Stimulated activated CD8-positive, alpha-beta memory T cell treated with anti-CD3 and anti-CD28 coated beads, Interleukin-7, amount 100 ng/mL, for 48 hours (primary cell): ENCODE measurements at regions not wholly inside any gene's neighbourhood (a gene's known extent, or its start where the extent isn't known, plus 50 kb on each side); places are given as distances from the start of the nearest gene placed in this dataset.
"Not testable (repeated sequence)": the region's sequence is repeated elsewhere in the genome, so short reads cannot be mapped to it uniquely, and the experiment has no call there.

Source experiments
- DNase-seq, 2 donors: peaks; one replicate each; pipeline ENCODE4 v3.0.0-alpha.2; 2020; ENCODE audit warnings: low read depth in 1 of 2; ENCODE audit errors: extremely low read depth in 1 of 2

- no peak for DNase-seq
These were observed 180.5 kb upstream of the SFSWAP start for GRCh38 chr12:131530422-131530821.

- no peak for DNase-seq
These were observed 177.8 kb upstream of the SFSWAP start for GRCh38 chr12:131533139-131533538.

DNA sequence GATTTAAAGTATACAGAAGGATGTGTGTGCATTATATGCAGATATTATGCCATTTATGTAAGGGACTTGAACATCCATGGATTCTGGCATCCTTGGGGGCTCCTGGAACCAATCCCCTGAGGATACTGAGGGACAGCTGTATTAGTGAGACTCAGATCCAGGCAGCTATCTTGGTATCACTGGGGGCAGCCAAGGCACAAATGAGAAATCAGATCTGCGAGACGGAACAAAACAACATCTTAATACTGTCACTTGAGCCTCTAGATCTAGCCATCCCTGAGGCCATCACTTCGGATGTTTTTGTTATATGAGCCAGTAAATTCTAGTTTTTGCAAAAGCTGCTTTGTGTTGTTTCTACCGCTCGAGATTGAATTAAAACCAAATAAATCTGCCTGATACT lies 175.1 kb upstream of the SFSWAP start:
- DNase-seq, result no peak

GRCh38 chr12:131536337-131536736 lies 174.6 kb upstream of the SFSWAP start:
- DNase-seq, result peak in 1 of 2 donors; percentile 12

DNA sequence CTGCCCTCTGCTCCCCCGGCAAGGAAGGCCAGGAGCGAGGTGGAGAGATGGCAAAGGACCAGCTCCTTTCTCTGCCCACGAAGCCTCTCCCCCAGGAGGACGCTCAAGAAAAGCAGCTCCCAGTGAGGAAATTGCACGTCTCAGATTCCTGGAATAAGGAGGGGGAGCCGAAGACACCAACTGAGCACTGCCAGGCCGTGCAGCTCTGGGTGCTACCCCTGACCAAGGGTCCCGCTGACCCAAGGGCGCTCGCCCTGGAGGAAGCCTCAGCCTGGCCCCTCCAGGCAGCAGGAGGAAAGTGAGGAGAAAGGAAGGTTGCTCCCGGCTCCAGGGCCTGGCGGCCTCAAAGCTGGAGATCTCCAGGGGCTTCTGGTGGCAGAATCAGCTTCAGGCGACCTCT lies 174.1 kb upstream of the SFSWAP start:
- no peak for DNase-seq

- DNase-seq, result no peak
These were observed 173.5 kb upstream of the SFSWAP start for GRCh38 chr12:131537267-131537958.

DNA sequence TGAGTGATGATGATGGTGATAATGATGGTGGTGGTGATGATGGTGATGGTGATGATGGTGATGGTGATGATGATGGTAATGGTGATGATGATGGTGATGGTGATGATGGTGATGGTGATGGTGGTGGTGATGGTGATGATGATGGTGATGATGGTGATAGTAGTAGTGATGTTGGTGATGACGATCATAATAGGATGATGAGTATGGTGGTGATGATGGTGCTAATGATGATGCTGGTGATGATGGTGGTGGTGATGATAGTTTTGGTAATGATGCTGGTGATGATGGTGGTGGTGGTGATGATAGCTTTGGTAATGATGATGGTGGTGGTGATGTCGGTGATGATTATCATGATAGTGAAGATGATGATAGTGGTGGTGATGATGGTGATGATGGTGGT lies 171.5 kb upstream of the SFSWAP start:
- DNase-seq, result no peak

GRCh38 chr12:131540138-131540623 lies 170.7 kb upstream of the SFSWAP start:
- no peak for DNase-seq

DNA sequence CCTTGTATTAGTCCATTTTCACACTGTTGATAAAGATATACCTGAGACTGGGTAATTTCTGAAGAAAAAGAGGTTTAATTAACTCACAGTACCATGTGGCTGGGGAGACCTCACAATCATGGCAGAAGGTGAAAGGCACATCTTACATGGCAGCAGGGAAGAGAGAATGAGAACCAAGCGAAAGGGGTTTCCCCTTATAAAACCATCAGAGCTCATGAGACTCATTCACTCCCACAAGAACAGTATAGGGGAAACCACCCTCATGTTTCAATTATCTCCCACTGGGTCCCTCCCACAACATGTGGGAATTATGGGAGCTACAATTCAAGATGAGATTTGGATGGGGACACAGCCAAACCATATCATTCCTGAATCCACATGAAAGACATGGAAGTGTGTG lies 169.4 kb upstream of the SFSWAP start:
- not testable (repeated sequence) for DNase-seq

- no peak for DNase-seq
These were observed 168.5 kb upstream of the SFSWAP start for GRCh38 chr12:131542351-131542750.

- no peak for DNase-seq
These were observed 167.8 kb upstream of the SFSWAP start for GRCh38 chr12:131543040-131543439.

- DNase-seq, result no peak
These were observed 163.3 kb upstream of the SFSWAP start for GRCh38 chr12:131547555-131547954.

DNA sequence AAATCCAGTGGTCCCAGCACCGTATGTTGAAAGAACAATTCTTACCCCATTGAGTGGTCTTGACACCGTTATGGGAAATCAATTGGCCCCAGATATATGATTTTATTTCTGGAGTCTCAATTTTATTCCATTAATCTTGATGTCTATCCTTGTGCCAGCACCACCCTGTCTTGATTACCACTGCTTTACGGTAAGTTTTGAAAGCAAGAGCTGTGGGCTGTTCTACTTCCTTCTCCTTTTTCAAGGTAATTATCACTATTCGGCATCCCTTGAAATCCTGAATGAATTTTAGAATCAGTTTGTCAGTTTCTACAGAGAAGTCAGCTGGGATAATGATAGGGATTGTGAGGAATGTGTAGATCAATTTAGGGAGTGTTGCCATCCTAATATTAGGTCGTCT lies 160.8 kb upstream of the SFSWAP start:
- no peak for DNase-seq

DNA sequence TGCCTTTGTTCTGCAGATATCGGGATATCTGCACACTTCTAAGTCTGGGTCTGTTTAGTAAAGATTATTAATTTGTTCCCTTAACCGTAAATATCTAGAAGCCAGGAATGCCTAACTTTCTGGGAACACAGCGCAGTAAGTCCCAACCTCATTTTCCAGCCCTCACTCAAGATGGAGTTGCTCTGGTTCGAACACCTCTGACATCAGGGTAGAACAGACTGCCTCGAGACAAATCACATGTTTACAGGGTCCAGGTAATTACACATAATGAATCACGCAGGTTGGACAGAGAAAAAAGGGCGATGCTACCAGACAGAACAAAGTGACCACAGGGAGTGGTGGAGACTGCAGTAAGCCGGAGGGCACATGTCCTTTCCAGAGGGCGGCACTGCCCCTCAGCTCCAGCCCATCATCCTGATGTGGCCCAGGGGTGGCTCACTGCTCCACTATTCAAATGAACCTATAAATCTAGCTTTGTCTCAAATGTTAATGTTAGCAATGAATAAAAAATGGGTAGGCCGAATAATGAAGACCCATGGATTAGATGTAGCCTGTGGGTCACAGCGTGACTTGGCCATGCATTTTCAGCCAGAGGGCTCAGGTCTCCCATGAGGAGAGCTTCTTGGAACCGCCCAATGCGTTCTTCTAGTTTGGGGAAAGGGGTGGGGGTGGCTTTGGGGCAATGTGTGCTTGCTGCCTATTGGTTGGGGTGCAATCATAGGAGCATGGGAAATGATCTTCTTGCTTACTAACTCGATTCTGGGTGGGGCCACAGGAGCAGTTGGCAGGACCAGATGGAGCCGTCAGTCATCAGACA lies 159.0 kb upstream of the SFSWAP start:
- DNase-seq, result no peak

- DNase-seq, result no peak
These were observed 158.4 kb upstream of the SFSWAP start for GRCh38 chr12:131552492-131552863.

DNA sequence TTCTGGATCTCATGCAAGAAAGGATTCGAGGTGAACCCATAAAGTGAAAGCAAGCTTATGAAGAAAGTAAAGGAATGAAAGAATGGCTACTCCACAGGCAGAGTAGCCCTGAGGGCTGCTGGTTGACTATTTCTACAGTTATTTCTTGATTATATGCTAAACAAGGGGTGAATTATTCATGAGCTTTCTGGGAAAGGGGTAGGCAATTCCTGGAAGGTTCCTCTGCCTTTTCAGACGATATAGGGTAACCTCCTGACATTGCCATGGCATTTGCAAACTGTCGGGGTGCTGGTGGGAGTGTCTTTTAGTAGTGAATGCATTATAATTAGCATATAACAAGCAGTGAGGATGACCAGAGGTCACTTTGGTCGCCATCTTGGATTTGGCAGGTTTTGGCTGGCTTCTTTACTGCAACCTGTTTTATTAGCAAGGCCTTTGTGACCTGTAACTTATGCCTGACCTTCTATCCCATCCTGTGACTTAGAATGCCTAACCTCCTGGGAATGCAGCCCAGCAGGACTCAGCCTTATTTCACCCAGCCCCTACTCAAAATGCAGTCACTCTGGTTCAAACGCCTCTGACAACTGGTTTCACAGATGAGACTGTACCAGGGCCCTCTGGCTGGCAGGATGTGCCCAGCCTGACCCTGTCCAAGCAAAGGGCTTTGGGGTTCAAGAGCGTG lies 157.7 kb upstream of the SFSWAP start:
- DNase-seq, result no peak

- DNase-seq, result no peak
These were observed 155.6 kb upstream of the SFSWAP start for GRCh38 chr12:131555197-131555846.

- DNase-seq, result no peak
These were observed 155.0 kb upstream of the SFSWAP start for GRCh38 chr12:131555866-131556265.

DNA sequence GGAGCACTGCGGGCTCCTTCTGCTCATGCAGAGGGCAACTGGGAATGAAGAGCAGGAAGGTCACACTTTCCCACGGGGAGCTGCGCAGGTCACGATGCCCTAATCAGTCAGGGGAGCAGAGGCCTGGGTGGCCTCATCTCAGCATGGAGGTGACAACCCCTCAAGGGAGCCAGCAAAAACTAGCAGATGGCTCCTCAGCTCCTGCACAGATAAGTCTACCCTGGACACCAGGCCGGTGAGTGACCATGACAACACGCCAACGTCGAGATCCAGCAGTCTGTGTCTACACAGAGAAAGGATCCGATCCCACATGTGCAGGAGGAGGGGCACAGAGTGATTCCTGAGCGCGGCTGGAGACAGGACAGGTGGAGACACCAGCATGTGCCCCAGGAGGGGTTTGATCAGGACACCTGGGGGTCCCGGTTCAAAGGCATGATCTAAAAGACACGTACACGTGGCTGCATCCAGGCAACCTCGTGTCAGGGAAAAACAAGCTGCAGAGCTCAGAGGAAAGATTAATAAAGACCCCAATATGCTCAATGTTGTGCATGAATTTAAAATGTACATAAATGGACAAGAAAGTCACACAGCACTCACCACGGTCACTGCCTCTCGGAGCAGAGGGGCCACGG lies 153.7 kb upstream of the SFSWAP start:
- no peak for DNase-seq
